GM18526 (cell line): ENCODE measurements at regions not wholly inside any gene's neighbourhood (a gene's known extent, or its start where the extent isn't known, plus 50 kb on each side); places are given as distances from the start of the nearest gene placed in this dataset.

Experiments
- POLR2A ChIP-seq: IDR thresholded peaks from 3 replicates; pipeline ENCODE4 v1.6.1; 2011; ENCODE audit not compliant: insufficient read length; ENCODE audit errors: extremely low read depth

DNA sequence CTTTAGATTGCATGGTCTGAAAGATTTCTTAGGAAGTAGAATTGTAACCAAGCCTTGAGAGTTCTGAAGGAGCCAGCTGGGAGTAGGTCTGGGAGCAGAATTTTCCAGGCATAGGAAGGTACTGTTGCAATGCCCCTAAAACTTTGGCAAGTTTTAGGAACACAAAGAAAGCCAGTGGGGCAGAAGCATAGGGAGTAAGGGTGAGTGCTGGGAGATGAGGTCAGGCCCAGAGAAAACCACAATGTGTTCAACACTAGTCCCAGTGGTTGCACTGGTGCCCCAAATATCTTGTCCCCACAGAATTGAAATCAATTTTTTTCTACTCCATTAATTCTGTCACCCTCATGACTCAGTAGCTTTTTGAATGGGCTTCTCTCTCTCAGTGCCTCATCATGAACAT, 120.7 kb upstream of the GALNT15 start:
- no peak for TF ChIP-seq POLR2A

- TF ChIP-seq POLR2A, result no peak
These were observed 118.8 kb upstream of the GALNT15 start for GRCh38 chr3:16055606-16056211.

DNA sequence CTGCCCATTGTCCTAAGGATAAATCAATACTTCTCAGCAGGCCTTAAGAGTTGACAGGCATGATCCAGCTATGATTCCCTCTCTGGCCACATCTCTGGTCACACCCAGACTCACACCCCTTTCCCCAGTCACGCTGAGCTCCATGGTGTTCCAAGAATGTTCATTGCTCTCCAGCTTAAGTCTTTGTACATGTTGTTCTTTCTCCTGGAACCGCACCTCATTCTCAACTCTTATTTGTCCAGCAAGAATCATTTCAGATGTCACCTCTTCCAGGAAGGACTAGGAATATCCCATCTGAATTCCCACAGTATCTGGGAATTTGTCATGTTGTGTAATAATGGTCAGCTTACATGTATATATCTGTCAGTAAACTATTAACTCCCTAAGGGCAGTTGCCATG, 118.3 kb upstream of the GALNT15 start:
- TF ChIP-seq POLR2A, result no peak

GRCh38 chr3:16058521-16058920, 116.0 kb upstream of the GALNT15 start:
- no peak for TF ChIP-seq POLR2A

GRCh38 chr3:16059081-16059537, 115.4 kb upstream of the GALNT15 start:
- no peak for TF ChIP-seq POLR2A

DNA sequence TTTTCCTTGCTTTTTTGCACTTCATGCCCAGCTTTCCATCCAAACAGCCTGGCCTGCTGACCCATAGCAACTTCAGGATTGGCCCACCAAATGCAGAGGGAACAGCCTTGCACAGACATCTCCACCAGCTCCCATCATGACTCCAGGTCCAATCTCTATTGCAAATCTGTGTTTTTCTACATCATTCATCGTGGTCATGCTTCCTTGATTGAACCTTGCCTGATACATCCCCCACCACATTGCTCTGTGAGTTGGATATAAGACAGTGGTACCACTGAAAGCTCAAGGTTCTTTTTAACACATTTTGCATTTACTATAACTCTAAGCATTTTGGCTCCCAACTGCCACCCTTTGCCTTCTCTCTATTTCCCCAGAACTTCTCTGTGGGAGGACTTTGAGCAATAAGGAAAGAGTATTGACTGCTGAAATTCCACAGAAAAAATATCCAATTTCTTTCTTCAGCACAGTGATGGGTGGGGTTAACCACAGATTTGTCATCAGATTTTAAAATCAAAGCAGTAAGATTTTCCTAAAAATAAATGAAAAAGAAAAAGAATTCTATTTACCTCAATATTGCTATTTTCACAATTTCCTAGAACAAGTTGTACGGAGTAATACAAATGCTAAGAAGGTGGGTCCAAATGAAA, 114.6 kb upstream of the GALNT15 start:
- TF ChIP-seq POLR2A, result no peak

GRCh38 chr3:16060358-16060852, 114.1 kb upstream of the GALNT15 start:
- no peak for TF ChIP-seq POLR2A

GRCh38 chr3:16060945-16061344, 113.5 kb upstream of the GALNT15 start:
- no peak for TF ChIP-seq POLR2A

DNA sequence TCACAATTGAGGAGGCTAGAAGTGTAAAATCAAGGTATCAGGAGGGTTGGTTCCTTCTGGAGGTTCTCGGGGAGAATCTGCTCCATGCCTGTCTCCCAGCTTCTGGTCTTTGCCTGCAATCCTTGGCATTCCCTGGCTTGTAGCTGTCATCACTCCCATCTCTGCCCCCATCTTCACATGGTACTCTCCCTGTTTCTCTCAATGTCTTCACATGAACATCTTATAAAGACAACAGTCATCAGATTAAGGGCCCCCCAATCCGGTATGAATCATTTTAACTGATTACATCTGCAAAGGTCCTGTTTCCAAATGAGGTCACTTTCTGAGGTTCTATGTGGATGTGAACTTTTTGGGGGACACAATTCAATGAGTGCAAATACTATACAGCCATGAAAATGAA, 113.0 kb upstream of the GALNT15 start:
- TF ChIP-seq POLR2A, result no peak

DNA sequence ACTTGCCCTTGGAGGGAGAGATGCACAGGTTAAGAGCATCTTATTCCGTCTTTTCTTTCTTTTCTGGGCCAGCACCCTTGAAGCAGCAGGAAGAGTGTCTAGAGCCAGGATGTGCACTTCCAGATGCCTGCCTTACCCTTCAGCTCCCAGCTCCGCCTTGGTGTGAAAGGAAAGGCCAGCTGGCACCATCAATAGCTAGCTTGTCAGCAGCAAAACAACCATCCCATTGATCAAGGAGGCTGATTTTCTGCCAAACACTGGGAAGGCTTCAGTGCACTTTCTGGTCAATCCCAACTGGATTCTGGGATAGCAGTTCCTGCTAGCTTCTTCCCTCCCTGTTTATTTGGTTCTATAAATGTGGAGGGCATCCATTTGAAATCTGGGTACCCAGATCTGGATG, 110.9 kb upstream of the GALNT15 start:
- TF ChIP-seq POLR2A, result no peak

DNA sequence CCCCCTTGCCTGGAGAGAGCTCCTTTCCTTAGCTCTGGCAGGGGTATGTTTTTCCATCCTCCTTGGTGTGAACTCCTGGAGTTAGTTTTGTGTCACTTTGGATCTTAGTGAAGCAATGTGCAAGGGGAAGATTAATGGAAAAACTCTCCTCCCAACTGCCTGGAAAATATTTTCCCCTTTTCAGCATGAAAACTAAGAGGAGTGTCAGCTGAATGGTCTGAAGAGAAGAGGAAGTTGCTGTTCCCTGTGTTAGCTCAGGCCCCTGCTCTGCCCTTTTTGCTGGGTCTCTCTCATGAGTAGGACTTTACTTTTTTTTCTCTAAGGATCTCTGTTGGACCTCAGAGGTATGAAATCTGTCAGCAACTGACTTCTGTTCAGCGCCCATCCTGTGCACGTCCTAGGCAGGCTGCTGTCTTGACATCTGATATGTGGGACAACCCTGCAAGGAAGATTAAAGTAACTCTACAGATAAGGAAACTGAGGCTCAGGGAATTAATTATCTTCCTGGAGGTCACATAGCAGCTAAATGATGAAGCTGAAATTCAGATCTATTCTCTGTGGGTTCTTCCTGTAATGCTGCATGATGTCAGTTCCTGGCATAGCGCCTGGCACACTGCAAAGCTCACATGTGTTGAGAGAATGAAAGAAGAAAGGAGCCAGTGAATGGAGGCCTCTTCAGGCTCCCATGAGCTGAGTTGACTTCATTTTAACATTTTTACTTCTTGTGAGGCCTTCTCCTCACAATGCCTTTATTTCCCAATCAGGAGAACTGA, 109.7 kb upstream of the GALNT15 start:
- TF ChIP-seq POLR2A, result no peak

DNA sequence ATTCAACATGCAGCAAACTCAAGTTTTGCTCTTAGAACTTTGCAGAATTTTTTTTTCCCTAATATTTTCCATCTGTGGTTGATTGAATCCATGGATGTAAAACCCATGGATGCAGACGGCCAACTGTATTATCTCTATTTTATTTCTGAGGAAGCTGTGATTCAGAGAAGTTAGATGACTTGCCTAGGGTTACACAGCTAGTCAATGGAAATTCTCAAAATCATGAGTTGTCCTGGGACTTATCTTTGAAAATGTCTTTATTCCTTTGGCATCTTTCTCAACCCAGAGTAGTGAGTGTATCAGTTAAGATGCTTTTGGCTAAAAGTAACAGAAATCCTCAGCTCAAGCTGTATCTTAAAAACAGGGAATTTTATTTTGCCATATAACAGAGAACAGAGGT, 107.9 kb upstream of the GALNT15 start:
- no peak for TF ChIP-seq POLR2A

DNA sequence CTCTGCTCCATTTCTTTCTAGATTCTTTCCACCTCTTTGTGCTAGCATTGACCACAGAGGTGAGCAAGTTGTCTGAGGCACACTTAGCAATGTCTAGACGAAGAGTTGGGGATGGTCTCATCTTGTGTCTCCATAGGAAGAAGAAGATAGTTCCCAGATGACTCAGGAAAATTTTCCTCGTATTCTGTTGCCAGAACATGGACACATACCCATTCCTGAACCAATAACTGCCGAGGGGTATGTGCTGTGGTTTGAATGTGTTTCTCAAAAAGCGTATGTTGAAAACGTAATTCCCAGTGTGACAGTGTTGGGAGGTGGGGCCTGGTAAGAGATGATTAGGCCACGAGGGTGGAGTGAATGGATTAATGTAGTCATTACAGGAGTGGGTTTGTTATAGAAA, 107.5 kb upstream of the GALNT15 start:
- TF ChIP-seq POLR2A, result no peak

DNA sequence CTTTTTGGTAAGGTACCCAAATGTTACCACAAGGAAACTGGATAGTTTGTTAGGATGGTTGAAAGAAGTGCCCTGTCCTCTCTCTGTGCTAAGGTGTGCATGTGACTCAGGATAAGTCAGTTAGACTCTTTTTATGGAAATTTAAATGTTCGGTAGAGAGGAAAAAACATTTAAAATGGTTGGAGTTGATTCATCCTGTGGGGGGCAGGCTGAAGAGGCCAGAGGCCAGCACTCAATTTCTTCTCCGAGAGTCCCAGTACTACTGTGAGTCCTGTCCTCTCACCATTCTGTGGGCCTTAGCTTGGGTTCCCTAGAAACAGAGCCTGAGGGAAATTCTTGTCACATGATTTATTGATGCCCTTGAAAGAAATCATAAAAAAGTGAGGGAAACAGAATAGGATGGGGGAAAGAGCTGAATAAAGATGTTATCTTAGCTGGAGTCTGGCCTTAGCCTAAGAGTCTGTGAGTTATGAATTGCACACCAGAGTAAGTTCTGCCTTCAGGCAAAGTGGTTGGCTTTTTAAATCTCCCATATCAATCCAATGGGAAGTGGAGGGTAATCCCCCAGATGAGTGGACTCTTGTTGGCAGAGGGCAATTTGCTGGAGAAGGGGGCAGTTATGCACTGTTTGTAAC, 106.5 kb upstream of the GALNT15 start:
- no peak for TF ChIP-seq POLR2A

DNA sequence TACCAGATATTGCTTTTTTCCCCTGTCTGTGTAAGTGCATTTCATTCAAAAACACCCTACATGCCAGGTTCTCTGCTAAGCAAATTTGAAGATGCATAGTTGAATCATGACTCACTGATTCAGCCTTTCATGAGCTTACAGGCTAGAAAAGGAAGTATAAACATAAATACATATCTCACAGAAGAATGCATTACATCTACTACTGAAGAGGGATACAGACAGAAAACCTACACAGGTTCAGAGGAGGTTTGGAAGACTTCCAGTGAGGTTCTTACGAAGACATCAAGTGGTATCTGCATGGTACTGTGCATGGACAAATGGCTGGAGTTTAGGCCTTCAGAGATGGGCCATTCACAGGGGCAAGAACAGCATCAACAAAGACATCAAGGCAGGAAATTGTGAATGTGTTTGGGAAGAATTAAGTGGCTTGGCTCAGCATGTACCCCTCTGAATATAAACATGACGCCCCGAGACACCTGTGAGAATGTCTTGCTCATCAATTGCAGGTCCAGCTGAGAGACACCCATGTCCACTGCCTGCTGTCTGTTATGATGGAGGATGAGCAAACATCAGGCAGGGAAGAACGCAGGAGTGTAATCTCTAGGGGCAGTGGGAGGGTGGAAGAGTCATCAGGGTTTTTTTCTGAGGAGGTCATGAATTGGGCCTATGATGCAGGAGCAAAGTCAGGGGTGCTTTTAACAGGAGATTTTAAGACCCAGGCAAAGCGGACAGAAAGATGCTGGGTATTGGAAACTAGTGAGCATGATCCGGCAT, 105.1 kb upstream of the GALNT15 start:
- TF ChIP-seq POLR2A, result no peak
